IMR-90 (cell line): ENCODE measurements at regions not wholly inside any gene's neighbourhood (a gene's known extent, or its start where the extent isn't known, plus 50 kb on each side); places are given as distances from the start of the nearest gene placed in this dataset.
"Not testable (repeated sequence)": the region's sequence is repeated elsewhere in the genome, so short reads cannot be mapped to it uniquely, and the experiment has no call there.

Experiments
- BHLHE40 ChIP-seq: fragments of 150-350 bp; IDR thresholded peaks from 2 replicates; pipeline ENCODE4 v1.6.1; 2016; ENCODE audit warnings: mild to moderate bottlenecking, low read depth, low read length
- CEBPB ChIP-seq: IDR thresholded peaks from 2 replicates; pipeline ENCODE4 v1.6.1; 2012; ENCODE audit warnings: low read depth, low read length, improper control_type of control experiment
- MAFK ChIP-seq: IDR thresholded peaks from 2 replicates; pipeline ENCODE4 v1.6.1; 2012; ENCODE audit warnings: low read depth, low read length, improper control_type of control experiment
- MAZ ChIP-seq: IDR thresholded peaks from 2 replicates; pipeline ENCODE4 v1.6.1; 2012; ENCODE audit warnings: low read depth, mild to moderate bottlenecking, low read length, improper control_type of control experiment, moderate library complexity, borderline replicate concordance
- MXI1 ChIP-seq: IDR thresholded peaks from 2 replicates; pipeline ENCODE4 v1.6.1; 2012; ENCODE audit warnings: low read depth, mild to moderate bottlenecking, low read length, moderate library complexity, borderline replicate concordance
- POLR2A ChIP-seq: IDR thresholded peaks from 2 replicates; pipeline ENCODE4 v1.6.1; 2012; ENCODE audit warnings: mild to moderate bottlenecking, low read depth, low read length
- RAD21 ChIP-seq: IDR thresholded peaks from 2 replicates; pipeline ENCODE4 v1.6.1; 2012; ENCODE audit warnings: low read length, improper control_type of control experiment
- RCOR1 ChIP-seq: IDR thresholded peaks from 2 replicates; pipeline ENCODE4 v1.6.1; 2012; ENCODE audit warnings: mild to moderate bottlenecking, low read length, improper control_type of control experiment; ENCODE audit not compliant: insufficient replicate concordance
- RFX5 ChIP-seq: IDR thresholded peaks from 2 replicates; pipeline ENCODE4 v1.8.0; 2012; ENCODE audit warnings: low read depth, mild to moderate bottlenecking, low read length, moderate library complexity
- TF ChIP-seq, protein P1 (sequence below): conservative IDR thresholded peaks from 2 replicates; pipeline ENCODE4 v1.5.1; 2012; ENCODE audit warnings: mild to moderate bottlenecking, low read depth, low read length, improper control_type of control experiment

DNA sequence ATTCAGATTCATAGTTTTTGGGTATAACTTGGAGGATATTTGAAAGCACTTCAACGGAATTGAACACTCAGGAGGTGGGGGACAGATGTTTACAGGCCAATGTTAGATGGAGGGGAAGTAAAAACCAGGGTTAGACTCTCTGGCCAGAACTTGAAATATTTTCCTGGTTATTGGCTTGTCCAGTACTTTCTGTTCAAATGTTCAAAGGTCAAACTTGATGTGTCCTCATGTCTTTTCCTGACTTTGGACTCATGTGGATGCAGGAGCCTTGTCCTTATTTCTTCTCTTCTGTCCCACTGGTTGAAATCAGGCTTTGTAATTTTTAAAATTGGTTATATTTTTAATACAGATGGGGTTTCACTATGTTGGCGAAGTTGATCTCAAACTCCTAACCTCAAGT, 2148.5 kb upstream of the RAG2 start:
- TF ChIP-seq, protein P1, sequence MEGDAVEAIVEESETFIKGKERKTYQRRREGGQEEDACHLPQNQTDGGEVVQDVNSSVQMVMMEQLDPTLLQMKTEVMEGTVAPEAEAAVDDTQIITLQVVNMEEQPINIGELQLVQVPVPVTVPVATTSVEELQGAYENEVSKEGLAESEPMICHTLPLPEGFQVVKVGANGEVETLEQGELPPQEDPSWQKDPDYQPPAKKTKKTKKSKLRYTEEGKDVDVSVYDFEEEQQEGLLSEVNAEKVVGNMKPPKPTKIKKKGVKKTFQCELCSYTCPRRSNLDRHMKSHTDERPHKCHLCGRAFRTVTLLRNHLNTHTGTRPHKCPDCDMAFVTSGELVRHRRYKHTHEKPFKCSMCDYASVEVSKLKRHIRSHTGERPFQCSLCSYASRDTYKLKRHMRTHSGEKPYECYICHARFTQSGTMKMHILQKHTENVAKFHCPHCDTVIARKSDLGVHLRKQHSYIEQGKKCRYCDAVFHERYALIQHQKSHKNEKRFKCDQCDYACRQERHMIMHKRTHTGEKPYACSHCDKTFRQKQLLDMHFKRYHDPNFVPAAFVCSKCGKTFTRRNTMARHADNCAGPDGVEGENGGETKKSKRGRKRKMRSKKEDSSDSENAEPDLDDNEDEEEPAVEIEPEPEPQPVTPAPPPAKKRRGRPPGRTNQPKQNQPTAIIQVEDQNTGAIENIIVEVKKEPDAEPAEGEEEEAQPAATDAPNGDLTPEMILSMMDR = not testable (repeated sequence)
- not testable (repeated sequence) for TF ChIP-seq MAZ, POLR2A, CEBPB, RAD21, MXI1, MAFK, RCOR1, RFX5, BHLHE40
